Caco-2 (cell line): ENCODE measurements at regions not wholly inside any gene's neighbourhood (a gene's known extent, or its start where the extent isn't known, plus 50 kb on each side); places are given as distances from the start of the nearest gene placed in this dataset.

ENCODE experiments used
- BruUV-seq: library from RNA; stranded (reverse); fragments of 400-500 nt; replicated peaks from 2 replicates; lab custom pipeline; 2021; lab: Mats Ljungman, UMichigan
- CTCF ChIA-PET: fragments of 300-600 bp; sonication (Branson Sonifier 250); formaldehyde crosslinking; loops from one replicate; lab custom pipeline; 2022; ENCODE audit warnings: antibody characterized with exemption; lab: Charles Lee
- POLR2A ChIA-PET: fragments of 300-600 bp; sonication (Branson Sonifier 250); formaldehyde crosslinking; loops from one replicate; lab custom pipeline; 2022; ENCODE audit warnings: antibody characterized with exemption; lab: Charles Lee
- DNase-seq, 2 experiments: peaks; one replicate each; pipeline versions ENCODE4 v3.0.0 to v3.0.0-alpha.2; 2020 to 2022
- H3K27me3 ChIP-seq: replicated peaks from 2 replicates; pipeline ENCODE4 v1.6.0; 2011; ENCODE audit warnings: low read length; ENCODE audit not compliant: control insufficient read depth, insufficient read depth
- H3K36me3 ChIP-seq: 2 replicates; pipeline ENCODE4 v1.5.1; 2011; ENCODE audit warnings: low read length; ENCODE audit not compliant: control insufficient read depth, insufficient read depth
- H3K4me1 ChIP-seq: fragments of 250-450 bp; sonication (Bioruptor Pico); 2 replicates; pipeline ENCODE4 v1.5.1; 2020; ENCODE audit warnings: mild to moderate bottlenecking
- H3K4me3 ChIP-seq: 2 replicates; pipeline ENCODE4 v1.5.1; 2011; ENCODE audit warnings: low read depth, mild to moderate bottlenecking, control low read depth, low read length
- H3K9me3 ChIP-seq: fragments of 250-450 bp; sonication (Bioruptor Pico); 2 replicates; pipeline ENCODE4 v1.5.1; 2020; ENCODE audit warnings: mild to moderate bottlenecking, moderate library complexity
- H3K27ac Mint-ChIP-seq: one replicate; pipeline ENCODE4 v1.8.0; 2022; ENCODE audit warnings: mixed read lengths; ENCODE audit not compliant: unreplicated experiment
- H3K27me3 Mint-ChIP-seq: one replicate; pipeline ENCODE4 v1.8.0; 2022; ENCODE audit warnings: mixed read lengths; ENCODE audit not compliant: insufficient read depth, unreplicated experiment
- H3K36me3 Mint-ChIP-seq: one replicate; pipeline ENCODE4 v1.8.0; 2022; ENCODE audit warnings: mild to moderate bottlenecking, mixed read lengths; ENCODE audit not compliant: insufficient read depth, unreplicated experiment
- H3K4me1 Mint-ChIP-seq: one replicate; pipeline ENCODE4 v1.8.0; 2022; ENCODE audit warnings: low read depth, mixed read lengths; ENCODE audit not compliant: unreplicated experiment
- H3K4me3 Mint-ChIP-seq: one replicate; pipeline ENCODE4 v1.8.0; 2022; ENCODE audit warnings: mild to moderate bottlenecking, moderate library complexity, mixed read lengths; ENCODE audit not compliant: unreplicated experiment
- H3K9me3 Mint-ChIP-seq: one replicate; pipeline ENCODE4 v1.8.0; 2022; ENCODE audit warnings: mixed read lengths; ENCODE audit not compliant: unreplicated experiment
- CTCF ChIP-seq, 2 experiments: fragments of 200-600 bp in 1 of 2; IDR thresholded peaks; 1 replicate in 1 of 2; 2 replicates in 1 of 2; pipeline versions ENCODE4 v1.5.1 to v1.8.0; 2011 to 2022; ENCODE audit warnings: antibody characterized with exemption in 1 of 2, control low read depth in 1 of 2, inconsistent platforms in 1 of 2, low read depth in 1 of 2, low read length in 1 of 2, mild to moderate bottlenecking in 1 of 2, moderate library complexity in 1 of 2; ENCODE audit not compliant: insufficient read depth in 1 of 2, severe bottlenecking in 1 of 2, unreplicated experiment in 1 of 2
- intact Hi-C: fragments of 100-400 bp; cut with micrococcal nuclease; formaldehyde crosslinking; loops from one replicate; pipeline ENCODE4 v1.10.0; 2022; ENCODE audit not compliant: unreplicated experiment

GRCh38 chr7:76149847-76150691 is 51.6 kb upstream of the SRRM3 start:
- no peaks in the 10 kb centered on the region for H3K9me3 Mint-ChIP-seq
- Histone ChIP-seq H3K36me3 (no peaks in the 10 kb centered on the region), H3K9me3 (no peaks in the 10 kb centered on the region), H3K4me1 (no peaks in the 10 kb centered on the region), H3K4me3 (no peak overlapping the region), H3K27me3 (no peaks in the 10 kb centered on the region)
- BruUV-seq = no TSS peak
- no peak for DNase-seq
- H3K27ac Mint-ChIP-seq = no peak overlapping the region
- H3K36me3 Mint-ChIP-seq = no peaks in the 10 kb centered on the region
- no peak for TF ChIP-seq CTCF (IDR thresholded peaks at IDR 0.05; ENCODE audit: insufficient read depth in 1 of 2, low read depth in 1 of 2, low read length in 1 of 2, severe bottlenecking in 1 of 2, unreplicated experiment in 1 of 2)
- ChIA-PET POLR2A (no interaction called here), CTCF (interaction anchor here (0.6 kb wide), 1 partner anchor 285 kb away, joined by 4 read pairs; no protein-coding TSS in a partner anchor)
- H3K27me3 Mint-ChIP-seq = peaks cover 4% of the 10 kb centered on the region
- intact Hi-C loops = no loop called here
- no peak overlapping the region for H3K4me3 Mint-ChIP-seq
- no peaks in the 10 kb centered on the region for H3K4me1 Mint-ChIP-seq
